ENCODE measurements at regions not wholly inside any gene's neighbourhood (a gene's known extent, or its start where the extent isn't known, plus 50 kb on each side); places are given as distances from the start of the nearest gene placed in this dataset.

DNA sequence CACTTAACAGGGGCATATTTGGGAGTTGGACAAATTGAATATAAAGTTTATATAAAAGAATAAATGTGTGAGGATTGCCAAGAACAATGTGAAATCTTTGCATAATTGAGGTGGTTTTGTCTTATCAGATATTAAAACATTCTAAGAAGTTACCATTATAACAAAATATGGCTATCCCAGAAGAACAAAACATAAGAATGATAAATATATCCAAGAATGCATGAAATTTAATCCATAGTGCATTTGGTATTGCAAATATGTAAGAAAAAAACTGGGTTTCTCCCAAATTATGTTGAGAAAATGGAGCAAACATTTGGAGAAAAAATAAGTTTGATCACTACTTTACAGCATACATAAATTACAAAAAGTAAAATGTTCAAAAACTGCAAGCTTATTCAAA lies 562.4 kb downstream of the RNF144A start:
- Histone ChIP-seq H3K9me3 (ENCODE audit: low read length) (no peaks in the 10 kb centered on the region), H3K4me2 (ENCODE audit: low read length) (no peak overlapping the region), H3K79me2 (replicated peaks; ENCODE audit: insufficient read depth, low read length) (no peaks in the 10 kb centered on the region), H3K27ac (ENCODE audit: low read length) (no peak overlapping the region), H3F3A (ENCODE audit: insufficient read depth, low read length, poor library complexity, severe bottlenecking) (no peaks in the 10 kb centered on the region), H3K27me3 (ENCODE audit: insufficient read depth, low read depth, low read length) (no peaks in the 10 kb centered on the region), H3K9me2 (ENCODE audit: insufficient read depth, low read length) (no peaks in the 10 kb centered on the region), H3K4me3 (ENCODE audit: low read length) (no peak overlapping the region), H2AFZ (ENCODE audit: low read depth, low read length) (no peak overlapping the region), H3K36me3 (ENCODE audit: insufficient read depth, low read length) (no peaks in the 10 kb centered on the region), H4K20me1 (ENCODE audit: insufficient read depth) (no peaks in the 10 kb centered on the region), H3K9ac (ENCODE audit: low read length) (no peak overlapping the region)
- no peak for TF ChIP-seq RAD21 (conservative IDR thresholded peaks at IDR 0.05)
- no peak for TF ChIP-seq MXI1 (conservative IDR thresholded peaks at IDR 0.05; ENCODE audit: poor library complexity, severe bottlenecking)
- no peak for TF ChIP-seq TAF1 (IDR thresholded peaks at IDR 0.05; ENCODE audit: low read depth)
- no peak for TF ChIP-seq EP300 (conservative IDR thresholded peaks at IDR 0.05; ENCODE audit: poor library complexity, severe bottlenecking)
- TF ChIP-seq POLR2AphosphoS5 (IDR thresholded peaks at IDR 0.05), result no peak
- no peak for TF ChIP-seq REST (IDR thresholded peaks at IDR 0.05; ENCODE audit: borderline replicate concordance)
- no peak for TF ChIP-seq CTCF (IDR thresholded peaks at IDR 0.05; ENCODE audit: poor library complexity, severe bottlenecking)
- no peak for TF ChIP-seq SMC3 (conservative IDR thresholded peaks at IDR 0.05; ENCODE audit: poor library complexity)
- TF ChIP-seq EZH2 (IDR thresholded peaks at IDR 0.05; ENCODE audit: borderline replicate concordance, insufficient read depth, low read length, poor library complexity, severe bottlenecking), result no peak

DNA sequence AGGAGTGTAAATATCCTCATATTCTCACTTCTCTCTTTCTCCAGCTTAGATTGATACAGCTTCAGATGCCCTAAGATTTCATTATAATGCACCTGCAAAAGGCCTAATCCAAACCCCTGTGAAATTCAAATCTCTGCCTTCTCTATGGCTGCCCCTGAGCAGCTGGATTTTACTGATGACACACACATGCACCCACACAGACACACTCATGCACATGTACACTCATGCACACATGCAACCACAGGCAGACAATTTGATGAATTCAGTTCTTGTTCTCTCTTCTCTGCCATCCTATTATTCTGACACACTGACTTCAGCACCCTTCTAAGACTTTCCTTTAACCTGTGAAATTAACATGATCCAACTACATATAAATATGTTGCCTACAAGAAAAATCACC lies 563.2 kb downstream of the RNF144A start:
- H3K9ac ChIP-seq (ENCODE audit: low read length), result no peak overlapping the region
- H3K27ac ChIP-seq (ENCODE audit: low read length), result no peak overlapping the region
- H3K9me3 ChIP-seq (ENCODE audit: low read length), result no peaks in the 10 kb centered on the region
- H3K36me3 ChIP-seq (ENCODE audit: insufficient read depth, low read length), result no peaks in the 10 kb centered on the region
- no peaks in the 10 kb centered on the region for H3F3A ChIP-seq (ENCODE audit: insufficient read depth, low read length, poor library complexity, severe bottlenecking)
- H3K4me3 ChIP-seq (ENCODE audit: low read length), result no peak overlapping the region
- H3K9me2 ChIP-seq (ENCODE audit: insufficient read depth, low read length), result no peaks in the 10 kb centered on the region
- H3K27me3 ChIP-seq (ENCODE audit: insufficient read depth, low read depth, low read length), result no peaks in the 10 kb centered on the region
- H3K4me2 ChIP-seq (ENCODE audit: low read length), result no peak overlapping the region
- no peak overlapping the region for H2AFZ ChIP-seq (ENCODE audit: low read depth, low read length)
- TF ChIP-seq SMC3 (conservative IDR thresholded peaks at IDR 0.05; ENCODE audit: poor library complexity), result no peak
- TF ChIP-seq EP300 (conservative IDR thresholded peaks at IDR 0.05; ENCODE audit: poor library complexity, severe bottlenecking), result no peak
- no peak for TF ChIP-seq CTCF (IDR thresholded peaks at IDR 0.05; ENCODE audit: poor library complexity, severe bottlenecking)
- no peak for TF ChIP-seq REST (IDR thresholded peaks at IDR 0.05; ENCODE audit: borderline replicate concordance)
- TF ChIP-seq RAD21 (conservative IDR thresholded peaks at IDR 0.05), result no peak
- TF ChIP-seq MXI1 (conservative IDR thresholded peaks at IDR 0.05; ENCODE audit: poor library complexity, severe bottlenecking), result no peak
- no peak for TF ChIP-seq POLR2AphosphoS5 (IDR thresholded peaks at IDR 0.05)
- H3K79me2 ChIP-seq (replicated peaks; ENCODE audit: insufficient read depth, low read length), result no peaks in the 10 kb centered on the region
- no peaks in the 10 kb centered on the region for H4K20me1 ChIP-seq (ENCODE audit: insufficient read depth)

All from neural cell (in vitro differentiated cells).